RKO (cell line): ENCODE measurements at regions not wholly inside any gene's neighbourhood (a gene's known extent, or its start where the extent isn't known, plus 50 kb on each side); places are given as distances from the start of the nearest gene placed in this dataset.
A peak's percentile ranks its signal among the peaks of the same experiment; 100 is the strongest.
"Not testable (repeated sequence)": the region's sequence is repeated elsewhere in the genome, so short reads cannot be mapped to it uniquely, and the experiment has no call there.

Source experiments
- DNase-seq: peaks from one replicate; pipeline ENCODE4 v3.0.0-alpha.2; 2016; ENCODE audit warnings: low spot score

DNA sequence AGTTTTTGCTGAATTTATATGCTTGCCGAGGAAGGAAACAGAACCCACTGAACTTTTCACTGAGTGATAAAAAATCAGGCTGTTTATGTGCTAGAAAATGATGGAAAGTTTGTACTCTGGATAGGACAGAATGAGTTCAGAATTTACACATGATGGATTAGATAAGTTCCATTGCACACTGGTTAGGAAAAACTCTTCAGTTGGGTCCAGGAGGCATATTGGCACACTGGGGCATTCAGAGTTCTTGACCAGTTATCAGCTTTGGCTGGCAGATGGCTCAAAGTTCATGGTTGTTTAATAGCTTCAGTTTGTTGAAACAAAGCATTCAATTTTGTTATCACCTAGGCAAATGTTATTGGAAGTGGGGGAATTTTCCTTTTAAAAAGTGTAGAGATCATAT, 613.3 kb upstream of the SYNCRIP start:
- DNase-seq, result no peak

DNA sequence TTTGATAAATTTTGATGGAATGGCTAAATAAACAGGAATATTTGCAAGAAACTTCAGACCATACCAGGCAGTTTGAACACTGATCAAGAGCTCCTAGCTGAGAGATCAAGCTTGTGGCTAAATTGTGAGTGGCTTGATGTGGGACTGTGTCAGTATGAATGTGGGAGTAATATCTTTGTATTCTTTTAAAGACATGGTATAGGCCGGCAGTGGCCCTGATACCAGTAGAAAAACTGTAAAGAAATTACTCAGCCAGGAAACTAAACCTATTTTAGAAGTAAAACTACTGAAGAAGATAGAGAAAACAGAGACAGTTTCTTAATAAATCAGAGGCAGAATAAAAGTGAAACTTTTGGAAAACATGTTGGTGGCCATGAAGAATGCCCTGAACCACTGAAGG, 608.4 kb upstream of the SYNCRIP start:
- DNase-seq, result no peak

- DNase-seq, result no peak
Measured at GRCh38 chr6:86217906-86218305, 575.2 kb upstream of the SYNCRIP start.

DNA sequence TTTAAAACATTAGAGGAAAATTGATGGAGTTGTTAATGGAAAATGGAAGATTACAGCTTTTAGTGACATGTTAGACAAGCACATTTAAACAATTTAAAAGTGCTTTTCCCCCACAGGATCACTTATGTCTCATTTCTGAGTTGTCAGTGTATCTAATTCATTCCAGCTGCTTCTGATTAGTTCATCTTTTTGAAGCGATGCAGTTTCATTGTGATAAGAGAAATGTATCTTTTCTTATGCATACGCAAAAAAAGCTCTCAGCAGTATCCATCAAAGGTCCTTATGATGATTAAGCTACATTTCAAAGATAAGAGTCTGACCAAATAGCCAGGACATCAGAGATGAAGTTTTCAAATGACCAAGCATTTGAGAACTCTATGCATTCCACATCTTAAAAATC, 572.6 kb upstream of the SYNCRIP start:
- no peak for DNase-seq

DNA sequence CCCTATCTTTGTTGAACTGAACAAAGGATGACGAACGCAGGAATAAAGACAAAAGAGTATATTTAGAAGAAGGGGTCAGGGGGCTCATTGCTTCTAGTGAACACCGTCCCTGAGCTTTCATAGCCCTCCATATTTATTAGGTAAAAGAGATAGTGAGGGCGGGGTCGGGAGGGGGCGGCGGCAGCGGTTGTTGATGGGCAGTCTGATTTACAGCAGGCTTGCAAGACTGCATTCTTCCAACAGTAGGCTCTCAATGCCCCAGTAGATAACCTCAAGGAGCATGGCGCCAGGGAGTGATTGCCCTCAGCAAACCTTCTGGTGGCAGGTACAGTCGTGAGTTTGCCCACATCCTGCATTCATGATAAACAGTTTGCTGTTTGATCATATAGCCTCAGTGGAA, 563.3 kb upstream of the SYNCRIP start:
- no peak for DNase-seq

- no peak for DNase-seq
Measured at GRCh38 chr6:86203044-86203443, 560.4 kb upstream of the SYNCRIP start.

- DNase-seq, result no peak
Measured at GRCh38 chr6:86193821-86194220, 551.1 kb upstream of the SYNCRIP start.

- DNase-seq, result peak; percentile 47
Measured at GRCh38 chr6:86192123-86192522, 549.4 kb upstream of the SYNCRIP start.

GRCh38 chr6:86175149-86175548, 532.5 kb upstream of the SYNCRIP start:
- peak; percentile 29 for DNase-seq

GRCh38 chr6:86154852-86155251, 512.2 kb upstream of the SYNCRIP start:
- no peak for DNase-seq

GRCh38 chr6:86153521-86153920, 510.8 kb upstream of the SYNCRIP start:
- no peak for DNase-seq

DNA sequence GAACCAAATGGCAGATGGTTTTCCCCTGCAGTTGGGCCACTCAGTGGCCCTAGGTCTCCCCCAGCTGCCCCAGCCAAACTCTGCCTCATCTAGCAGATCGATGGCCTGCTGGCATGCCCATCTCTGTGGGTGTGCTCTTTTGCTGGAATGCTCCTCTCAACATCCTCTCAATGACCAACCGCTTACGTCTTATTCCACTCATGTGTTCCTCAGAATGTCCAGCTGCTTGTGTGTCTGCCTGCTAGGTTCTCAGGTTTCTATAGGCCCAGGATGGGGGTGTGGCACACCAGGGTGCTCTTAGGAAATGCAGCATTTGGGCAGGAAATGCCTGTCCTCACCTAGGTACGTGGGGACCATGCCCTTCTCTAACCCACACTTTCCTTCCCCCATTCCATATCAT, 509.9 kb upstream of the SYNCRIP start:
- no peak for DNase-seq

DNA sequence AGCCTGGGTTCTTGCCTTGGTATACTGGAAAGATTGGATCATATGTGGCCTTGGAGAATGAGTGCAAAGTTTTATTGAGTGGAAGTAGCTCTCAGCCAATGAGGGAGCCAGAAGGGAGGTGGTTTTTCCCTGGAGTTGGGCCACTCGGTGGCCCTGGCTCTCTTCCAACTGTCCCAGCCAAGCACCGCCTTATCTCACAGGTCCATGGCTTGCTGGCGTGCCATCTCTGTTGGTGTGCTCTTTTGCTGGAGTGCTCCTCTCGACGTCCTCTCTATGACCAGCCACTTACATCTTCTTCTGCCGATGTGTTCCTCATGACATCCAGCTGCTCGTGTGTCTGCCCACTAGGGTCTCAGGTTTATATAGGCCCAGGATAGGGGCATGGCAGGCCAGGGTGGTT, 505.9 kb upstream of the SYNCRIP start:
- no peak for DNase-seq

DNA sequence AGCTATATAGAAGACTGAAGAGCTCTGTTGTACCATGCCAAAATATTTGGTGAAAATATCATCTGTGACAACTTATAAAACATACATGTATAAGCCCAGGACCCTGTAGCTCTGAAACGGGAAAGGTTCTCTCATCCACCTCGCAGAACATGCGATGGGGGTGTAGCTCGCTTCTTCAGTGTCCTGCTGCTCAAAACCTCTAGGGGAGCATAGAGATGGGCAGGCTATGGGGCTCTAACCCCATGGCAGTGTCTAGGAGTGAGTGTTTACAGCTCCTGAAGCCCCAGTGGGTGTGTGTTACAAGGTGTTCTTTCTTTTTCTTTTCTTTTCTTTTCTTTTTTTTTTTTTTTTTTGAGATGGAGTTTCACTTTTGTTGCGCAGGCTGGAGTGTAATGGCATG, 505.2 kb upstream of the SYNCRIP start:
- DNase-seq, result no peak

DNA sequence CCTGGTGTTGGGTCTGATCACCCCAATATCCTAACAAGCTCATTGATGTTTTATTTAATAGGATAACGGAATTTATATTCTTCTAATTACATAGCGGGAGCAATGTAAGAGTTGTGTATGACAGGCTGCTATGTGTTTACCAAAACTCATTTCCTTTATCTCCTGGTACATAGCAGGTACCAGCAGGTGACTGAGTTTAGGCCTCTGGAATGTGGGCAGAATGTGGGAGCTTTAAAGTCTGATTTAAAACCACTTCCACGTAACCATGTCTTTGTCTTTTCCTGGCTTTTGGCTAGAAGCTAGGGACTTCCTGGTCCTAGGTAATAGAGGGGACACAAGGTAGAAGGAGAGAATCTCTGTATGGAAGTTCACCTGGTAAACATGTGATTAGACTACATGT, 504.6 kb upstream of the SYNCRIP start:
- no peak for DNase-seq

- not testable (repeated sequence) for DNase-seq
Measured at GRCh38 chr6:86146751-86147150, 504.1 kb upstream of the SYNCRIP start.

- no peak for DNase-seq
Measured at GRCh38 chr6:86142326-86142725, 499.6 kb upstream of the SYNCRIP start.

DNA sequence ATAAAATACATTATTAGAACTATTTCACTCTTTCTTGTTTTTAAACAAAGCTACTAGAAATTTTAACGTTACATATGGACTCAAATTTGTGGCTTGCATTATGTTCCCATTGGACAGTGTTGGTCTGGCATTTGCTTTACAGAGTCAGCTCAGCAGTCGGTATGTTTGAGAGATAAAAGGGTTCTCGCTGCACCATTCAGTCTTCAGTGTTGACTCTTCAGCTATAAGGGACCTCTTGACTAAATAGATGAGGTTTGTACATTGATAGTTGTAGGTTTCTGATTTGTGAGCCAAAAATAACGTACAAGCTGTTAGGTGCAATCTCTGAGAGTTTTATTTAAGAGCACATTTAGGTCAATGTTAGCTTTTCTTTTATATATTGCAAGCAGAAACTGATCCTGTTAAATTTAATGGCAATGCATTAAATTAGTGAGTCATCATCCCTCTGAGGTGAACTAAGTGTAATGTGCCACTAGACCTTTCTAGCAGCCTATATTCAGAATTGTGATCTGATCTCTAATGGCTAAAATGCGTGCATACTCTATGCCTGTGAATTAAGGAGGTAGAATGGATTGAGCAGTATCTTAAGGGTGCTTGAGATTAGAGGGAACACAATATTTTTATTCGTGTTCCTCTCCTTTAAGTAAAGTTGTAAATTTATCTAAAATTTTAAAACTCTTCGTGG, 485.6 kb upstream of the SYNCRIP start:
- no peak for DNase-seq

GRCh38 chr6:86122086-86122485, 479.4 kb upstream of the SYNCRIP start:
- DNase-seq, result no peak

DNA sequence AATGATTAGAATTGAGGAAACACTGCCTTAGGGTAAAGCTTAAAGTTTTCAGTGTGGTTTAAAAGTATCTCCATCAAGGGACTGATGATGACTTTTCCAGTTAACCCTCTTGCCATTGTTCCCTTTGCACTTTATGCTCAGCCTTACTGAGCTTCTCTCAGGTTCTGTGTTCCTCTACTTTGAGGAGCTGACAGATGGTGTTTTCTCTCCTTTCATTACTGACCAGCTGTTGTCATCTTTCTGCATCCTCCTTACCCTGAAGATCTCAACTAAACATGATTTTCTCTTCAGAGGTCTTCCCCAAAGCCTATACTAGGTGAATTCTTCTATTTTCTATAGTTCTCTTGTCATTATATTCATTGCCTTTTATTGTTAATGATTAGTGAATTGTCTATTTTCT, 475.6 kb upstream of the SYNCRIP start:
- no peak for DNase-seq

GRCh38 chr6:86107985-86108384, 465.3 kb upstream of the SYNCRIP start:
- DNase-seq, result no peak

DNA sequence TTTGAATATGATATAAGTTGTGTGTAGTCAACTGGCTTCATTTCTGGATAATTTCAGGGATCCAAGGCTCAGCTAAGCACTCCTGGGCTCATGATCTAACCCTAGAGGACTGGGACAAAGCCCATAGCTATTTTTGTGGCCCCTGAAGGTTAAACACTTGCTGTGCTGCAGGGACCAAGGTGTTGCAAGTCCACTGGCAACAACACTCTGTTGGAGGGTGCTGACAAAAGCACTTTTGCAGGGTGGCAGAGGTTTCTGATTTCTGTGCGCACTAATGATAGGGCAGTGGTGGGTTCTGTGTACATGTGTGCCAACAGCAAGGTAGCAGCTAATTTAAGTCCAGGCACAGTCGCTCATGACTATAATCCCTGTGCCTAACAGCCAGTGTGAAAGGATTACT, 445.3 kb upstream of the SYNCRIP start:
- DNase-seq, result no peak

DNA sequence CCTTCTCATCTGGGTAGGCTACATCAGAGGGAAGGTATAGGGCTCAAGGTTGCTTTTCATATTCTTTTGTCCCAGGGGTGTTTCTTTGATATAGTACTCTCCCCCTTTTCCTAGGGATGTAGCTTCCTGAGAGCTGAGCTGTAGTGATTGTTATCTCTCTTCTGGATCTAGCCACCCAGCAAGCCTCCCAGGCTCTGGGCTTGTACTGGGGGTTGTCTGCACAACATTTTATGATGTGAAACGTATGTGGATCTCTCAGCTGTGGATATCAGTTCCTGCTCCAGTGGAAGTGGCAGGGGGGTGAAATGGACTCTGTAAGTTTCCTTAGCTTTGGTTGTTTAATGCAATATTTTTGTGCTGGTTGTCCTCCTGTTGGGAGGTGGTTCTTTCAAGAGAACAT, 437.3 kb upstream of the SYNCRIP start:
- no peak for DNase-seq

- no peak for DNase-seq
Measured at GRCh38 chr6:86070151-86070550, 427.5 kb upstream of the SYNCRIP start.

- DNase-seq, result not testable (repeated sequence)
Measured at GRCh38 chr6:86065002-86065401, 422.3 kb upstream of the SYNCRIP start.
